GM12892 (cell line): ENCODE measurements at regions not wholly inside any gene's neighbourhood (a gene's known extent, or its start where the extent isn't known, plus 50 kb on each side); places are given as distances from the start of the nearest gene placed in this dataset.

Source experiments
- DNase-seq: peaks from one replicate; pipeline ENCODE4 v3.0.0; 2011; ENCODE audit not compliant: insufficient read length
- FAIRE-seq: peaks from 2 replicates; lab custom pipeline; 2011; peaks lifted over from hg19 to GRCh38; lab: Jason Lieb, UNC
- POLR2A ChIP-seq: IDR thresholded peaks from 2 replicates; pipeline ENCODE4 v1.6.1; 2011; ENCODE audit warnings: low read depth, low read length, control low read depth
- POLR2AphosphoS5 ChIP-seq: IDR thresholded peaks from 2 replicates; pipeline ENCODE4 v1.6.1; 2011; ENCODE audit warnings: low read depth, low read length, control low read depth
- TAF1 ChIP-seq: IDR thresholded peaks from 2 replicates; pipeline ENCODE4 v1.6.1; 2011; ENCODE audit warnings: low read depth, mild to moderate bottlenecking, control low read depth, low read length, borderline replicate concordance

- TF ChIP-seq TAF1: no peak
- TF ChIP-seq POLR2AphosphoS5: no peak
- no peak for TF ChIP-seq POLR2A
- DNase-seq (no peak), FAIRE-seq (no peak)
Observed at GRCh38 chr9:79988126-79988525, 416.4 kb downstream of the TLE4 start.

GRCh38 chr9:79986437-79986836 is 414.7 kb downstream of the TLE4 start:
- TF ChIP-seq POLR2AphosphoS5 (no peak), TAF1 (no peak), POLR2A (no peak)
- FAIRE-seq (no peak), DNase-seq (no peak)

GRCh38 chr9:79985772-79986171 is 414.0 kb downstream of the TLE4 start:
- TF ChIP-seq POLR2A (no peak), TAF1 (no peak), POLR2AphosphoS5 (no peak)
- FAIRE-seq (no peak), DNase-seq (no peak)

GRCh38 chr9:79985264-79985663 is 413.5 kb downstream of the TLE4 start:
- FAIRE-seq: no peak

GRCh38 chr9:79984429-79985067 is 412.8 kb downstream of the TLE4 start:
- TF ChIP-seq POLR2A (no peak), POLR2AphosphoS5 (no peak), TAF1 (no peak)
- no peak for DNase-seq
- no peak for FAIRE-seq

More at GRCh38 chr9:79985264-79985663, 413.5 kb downstream of the TLE4 start:
- TF ChIP-seq POLR2A: no peak
- no peak for TF ChIP-seq POLR2AphosphoS5
- no peak for TF ChIP-seq TAF1
- no peak for DNase-seq

GRCh38 chr9:79980432-79980831 is 408.7 kb downstream of the TLE4 start:
- DNase-seq: no peak
- TF ChIP-seq POLR2A: no peak
- no peak for TF ChIP-seq POLR2AphosphoS5
- no peak for TF ChIP-seq TAF1
- no peak for FAIRE-seq

GRCh38 chr9:79977510-79978197 is 405.9 kb downstream of the TLE4 start:
- DNase-seq: no peak
- no peak for FAIRE-seq
- no peak for TF ChIP-seq TAF1
- no peak for TF ChIP-seq POLR2AphosphoS5
- no peak for TF ChIP-seq POLR2A

GRCh38 chr9:79977074-79977435 is 405.3 kb downstream of the TLE4 start:
- FAIRE-seq (no peak), DNase-seq (no peak)
- TF ChIP-seq POLR2AphosphoS5 (no peak), POLR2A (no peak), TAF1 (no peak)

- DNase-seq (no peak), FAIRE-seq (no peak)
- TF ChIP-seq TAF1: no peak
- TF ChIP-seq POLR2A: no peak
- TF ChIP-seq POLR2AphosphoS5: no peak
Observed at GRCh38 chr9:79976257-79977073, 404.7 kb downstream of the TLE4 start.

GRCh38 chr9:79975621-79976256 is 404.0 kb downstream of the TLE4 start:
- no peak for DNase-seq
- FAIRE-seq: no peak
- TF ChIP-seq POLR2AphosphoS5 (no peak), TAF1 (no peak), POLR2A (no peak)

- no peak for TF ChIP-seq POLR2AphosphoS5
- TF ChIP-seq TAF1: no peak
- no peak for FAIRE-seq
- no peak for DNase-seq
Observed at GRCh38 chr9:79974806-79975422, 403.1 kb downstream of the TLE4 start.
